ENCODE measurements at regions not wholly inside any gene's neighbourhood (a gene's known extent, or its start where the extent isn't known, plus 50 kb on each side); places are given as distances from the start of the nearest gene placed in this dataset.

DNA sequence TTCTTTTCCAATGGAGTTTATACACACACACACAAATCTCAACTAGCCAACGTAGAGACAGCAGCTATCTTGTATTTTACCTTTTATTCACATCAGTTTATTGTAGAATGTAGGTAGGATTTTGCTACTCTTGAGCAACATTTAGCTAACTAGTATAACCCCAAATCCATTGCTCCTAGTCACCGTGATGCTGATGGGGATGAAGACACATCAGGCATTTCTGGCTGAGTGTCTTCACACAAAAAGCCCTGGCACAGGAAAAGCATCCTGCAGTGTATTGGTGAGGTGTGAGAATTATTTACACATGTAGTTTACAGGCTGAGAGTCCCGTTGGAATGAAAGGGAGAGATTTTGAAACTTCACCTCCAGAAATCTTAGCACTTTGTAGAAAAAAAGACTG lies 65.9 kb upstream of the FBXL4 start:
- Mint-ChIP-seq H3K36me3 (ENCODE audit: low read depth) (no peaks in the 10 kb centered on the region), H3K9me3 (no peaks in the 10 kb centered on the region), H3K4me1 (ENCODE audit: low read depth) (peaks cover 28% of the 10 kb centered on the region), H3K4me3 (no peak overlapping the region), H3K27ac (peak overlapping the region; percentile 52), H3K27me3 (no peaks in the 10 kb centered on the region)
- intact Hi-C loops (cut with micrococcal nuclease) = no loop called here

DNA sequence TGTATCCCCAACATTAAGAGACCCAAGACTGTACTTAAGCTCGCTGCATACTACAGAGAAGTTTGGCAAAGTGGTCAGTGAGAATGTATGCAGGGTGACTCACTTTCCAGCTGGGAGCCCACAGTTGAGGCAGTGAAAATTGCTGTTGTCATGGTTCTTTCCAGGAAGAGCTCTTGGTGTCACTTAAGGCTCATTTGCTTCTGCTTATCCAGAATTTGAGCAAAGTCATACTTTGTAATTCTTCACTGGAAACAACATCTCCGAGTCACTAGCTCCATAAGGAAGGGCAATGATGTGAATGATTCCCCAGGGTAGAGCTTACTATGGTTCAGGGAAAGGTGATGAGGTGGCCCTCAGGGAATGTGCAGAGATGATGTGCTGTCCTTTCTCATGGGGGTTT lies 65.4 kb upstream of the FBXL4 start:
- Mint-ChIP-seq H3K36me3 (ENCODE audit: low read depth) (no peaks in the 10 kb centered on the region), H3K27me3 (no peaks in the 10 kb centered on the region), H3K27ac (peak overlapping the region; percentile 52), H3K4me3 (no peak overlapping the region), H3K4me1 (ENCODE audit: low read depth) (peaks cover 28% of the 10 kb centered on the region), H3K9me3 (no peaks in the 10 kb centered on the region)
- intact Hi-C loops (cut with micrococcal nuclease) = no loop called here

DNA sequence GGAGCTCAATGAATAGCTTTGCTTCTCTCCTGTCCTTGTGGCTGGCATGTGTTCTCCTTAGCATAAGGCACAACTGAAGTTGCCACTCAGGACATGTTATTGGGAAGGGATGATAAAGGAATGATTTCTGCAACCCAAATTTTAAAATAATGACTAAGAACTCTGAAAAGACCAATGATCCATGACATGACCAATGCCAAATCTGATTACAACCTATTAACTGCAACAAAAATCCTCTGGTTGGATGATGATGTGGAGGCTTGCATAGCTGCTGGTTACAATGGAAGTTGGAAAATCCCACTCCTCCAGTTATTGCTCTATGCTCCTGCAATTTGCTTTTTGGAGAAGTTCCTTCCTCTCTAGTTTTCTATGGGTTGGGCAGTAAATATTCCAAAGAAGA lies 63.4 kb upstream of the FBXL4 start:
- no peak overlapping the region for H3K4me3 Mint-ChIP-seq
- no peaks in the 10 kb centered on the region for H3K9me3 Mint-ChIP-seq
- H3K27ac Mint-ChIP-seq = no peak overlapping the region
- H3K36me3 Mint-ChIP-seq (ENCODE audit: low read depth) = no peaks in the 10 kb centered on the region
- intact Hi-C loops (cut with micrococcal nuclease) = no loop called here
- H3K27me3 Mint-ChIP-seq = no peaks in the 10 kb centered on the region
- H3K4me1 Mint-ChIP-seq (ENCODE audit: low read depth) = peaks cover 11% of the 10 kb centered on the region

DNA sequence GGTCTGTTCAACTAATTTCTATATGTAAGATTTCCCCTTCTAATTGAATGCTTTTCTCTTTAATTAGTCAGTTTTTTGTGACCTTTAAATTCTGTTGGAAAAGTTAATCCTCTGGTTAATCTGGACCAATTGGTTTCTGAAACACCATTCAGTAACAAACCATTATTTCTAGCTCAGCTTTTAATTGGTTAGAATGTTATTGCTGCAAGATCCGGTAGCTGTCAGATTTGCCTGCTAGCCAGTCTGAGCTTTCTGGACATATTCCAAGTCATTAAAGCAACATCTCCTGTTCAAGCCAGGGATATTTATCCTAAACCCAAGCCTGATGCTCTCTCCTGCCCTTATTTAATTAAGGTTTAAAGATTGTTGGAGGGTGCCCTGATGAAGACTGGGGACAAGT lies 55.1 kb upstream of the FBXL4 start:
- Mint-ChIP-seq H3K4me1 (ENCODE audit: low read depth) (no peaks in the 10 kb centered on the region), H3K27ac (no peak overlapping the region)

DNA sequence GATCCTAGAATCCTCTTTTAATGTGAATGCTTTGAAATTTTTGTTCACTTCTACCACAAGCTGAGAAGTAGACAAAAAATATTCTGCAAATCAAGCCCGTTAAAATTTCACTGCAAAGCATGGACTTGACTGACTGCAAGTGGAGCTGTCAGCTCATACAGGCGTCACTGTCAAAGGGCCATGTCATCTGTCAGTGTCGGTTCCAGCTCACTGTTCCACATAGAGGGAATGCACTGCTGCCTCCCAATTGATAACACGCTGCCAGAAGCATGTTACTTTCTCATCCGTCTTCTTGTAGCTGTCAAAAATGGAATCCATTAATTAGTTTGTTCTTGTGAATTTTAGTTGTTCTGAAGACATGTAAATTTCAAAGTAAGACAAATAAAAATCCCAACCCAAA lies 50.4 kb upstream of the FBXL4 start:
- H3K36me3 Mint-ChIP-seq (ENCODE audit: low read depth) = no peaks in the 10 kb centered on the region
- H3K9me3 Mint-ChIP-seq = no peaks in the 10 kb centered on the region
- H3K4me1 Mint-ChIP-seq (ENCODE audit: low read depth) = no peaks in the 10 kb centered on the region
- no peaks in the 10 kb centered on the region for H3K27me3 Mint-ChIP-seq
- no peak overlapping the region for H3K4me3 Mint-ChIP-seq
- intact Hi-C loops (cut with micrococcal nuclease) = no loop called here
- H3K27ac Mint-ChIP-seq = no peak overlapping the region

More for the DNA sequence above, 55.1 kb upstream of the FBXL4 start:
- intact Hi-C loops (cut with micrococcal nuclease) = no loop called here
- peaks cover 1% of the 10 kb centered on the region for H3K27me3 Mint-ChIP-seq
- no peak overlapping the region for H3K4me3 Mint-ChIP-seq
- H3K36me3 Mint-ChIP-seq (ENCODE audit: low read depth) = no peaks in the 10 kb centered on the region
- H3K9me3 Mint-ChIP-seq = no peaks in the 10 kb centered on the region

All from dendritic cell treated with granulocyte-macrophage colony-stimulating factor and Interleukin-4, amounts not matched to agents 40 ng/mL and 50 ng/mL, for 4 days (primary cell).